ENCODE measurements at regions not wholly inside any gene's neighbourhood (a gene's known extent, or its start where the extent isn't known, plus 50 kb on each side); places are given as distances from the start of the nearest gene placed in this dataset.
A peak's percentile ranks its signal among the peaks of the same experiment; 100 is the strongest.

- DNase-seq, result no peak
Observed at GRCh38 chr3:107061466-107061865, 315.8 kb upstream of the CCDC54 start.

DNA sequence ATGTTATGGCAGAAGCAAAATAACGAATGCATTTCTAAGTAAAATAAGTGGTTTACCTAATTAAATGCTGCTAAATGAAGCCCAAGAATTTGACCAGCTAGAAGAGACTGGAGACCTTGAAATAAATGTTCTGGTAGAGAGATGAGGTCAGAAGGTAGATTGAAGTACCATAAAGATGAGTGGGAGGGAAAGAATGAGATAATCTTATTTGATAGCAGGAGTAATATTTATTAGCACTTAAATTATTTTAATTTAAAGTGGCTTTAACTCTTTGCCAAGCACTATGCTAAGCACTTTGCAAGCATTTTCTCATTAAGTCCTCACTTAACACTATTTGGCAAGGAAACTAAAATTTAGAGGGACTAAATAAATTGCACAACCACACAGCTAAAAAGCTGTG lies 314.9 kb upstream of the CCDC54 start:
- no peak for DNase-seq

GRCh38 chr3:107062787-107063186 lies 314.5 kb upstream of the CCDC54 start:
- no peak for DNase-seq

GRCh38 chr3:107063351-107063750 lies 313.9 kb upstream of the CCDC54 start:
- no peak for DNase-seq

GRCh38 chr3:107064405-107065060 lies 312.7 kb upstream of the CCDC54 start:
- peak; percentile 36 to 60 for DNase-seq

- DNase-seq, result peak in 1 of 2 donors; percentile 6
Observed at GRCh38 chr3:107065094-107065861, 312.0 kb upstream of the CCDC54 start.

DNA sequence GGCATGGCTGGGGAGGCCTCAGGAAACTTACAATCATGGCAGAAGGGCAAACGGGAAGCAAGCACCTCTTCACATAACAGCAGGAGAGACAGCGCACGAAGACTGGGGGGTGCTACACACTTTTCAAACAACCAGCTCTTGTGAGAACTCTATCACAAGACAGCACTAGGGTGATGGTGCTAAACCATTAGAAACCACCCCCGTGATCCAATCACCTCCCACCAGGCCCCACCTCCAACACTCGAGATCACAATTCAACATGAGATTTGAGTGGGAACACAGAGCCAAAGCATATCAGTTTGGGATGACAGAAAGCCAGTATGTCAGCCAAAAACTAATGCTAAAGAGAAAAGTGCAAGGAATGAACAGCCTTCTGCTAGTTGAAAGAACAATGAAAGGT lies 309.8 kb upstream of the CCDC54 start:
- DNase-seq, result no peak

DNA sequence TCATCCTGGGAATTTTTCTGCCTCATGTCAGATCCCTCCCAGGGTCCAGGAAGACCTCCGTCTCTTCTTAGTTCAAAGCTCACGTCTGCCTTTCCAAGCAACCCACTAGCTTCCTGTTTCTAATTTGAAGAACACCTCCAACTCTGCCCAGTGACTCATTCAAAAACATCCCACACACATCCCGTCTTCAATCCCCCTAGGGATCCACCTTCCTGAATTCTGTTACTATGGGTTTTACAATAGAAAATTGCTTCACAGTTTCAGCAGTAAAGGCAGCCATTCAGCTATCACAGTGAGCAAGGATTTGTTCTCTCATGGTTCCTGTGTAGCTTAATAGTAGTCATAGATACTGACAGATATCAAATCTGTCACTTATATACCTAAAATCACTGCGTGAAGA lies 308.3 kb upstream of the CCDC54 start:
- no peak for DNase-seq

- no peak for DNase-seq
Observed at GRCh38 chr3:107076946-107077345, 300.3 kb upstream of the CCDC54 start.

DNA sequence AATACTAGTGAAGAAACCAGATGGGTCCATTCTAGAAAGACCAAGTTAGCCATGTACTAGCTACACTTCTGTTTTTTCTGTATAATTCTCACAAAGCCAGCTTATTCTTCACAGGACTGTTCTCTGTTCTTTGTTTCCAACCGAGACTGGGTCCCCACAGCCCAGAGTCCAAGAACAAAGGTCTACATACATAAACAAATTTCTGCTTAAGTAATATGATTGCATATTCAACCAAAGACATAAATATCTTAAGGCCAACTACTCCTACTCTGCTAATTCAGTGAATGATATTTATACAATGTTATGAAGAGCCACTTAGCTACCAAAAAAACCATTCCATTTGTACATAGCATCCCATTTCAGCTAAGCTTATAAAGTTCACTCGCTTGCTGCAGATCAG lies 299.8 kb upstream of the CCDC54 start:
- no peak for DNase-seq

DNA sequence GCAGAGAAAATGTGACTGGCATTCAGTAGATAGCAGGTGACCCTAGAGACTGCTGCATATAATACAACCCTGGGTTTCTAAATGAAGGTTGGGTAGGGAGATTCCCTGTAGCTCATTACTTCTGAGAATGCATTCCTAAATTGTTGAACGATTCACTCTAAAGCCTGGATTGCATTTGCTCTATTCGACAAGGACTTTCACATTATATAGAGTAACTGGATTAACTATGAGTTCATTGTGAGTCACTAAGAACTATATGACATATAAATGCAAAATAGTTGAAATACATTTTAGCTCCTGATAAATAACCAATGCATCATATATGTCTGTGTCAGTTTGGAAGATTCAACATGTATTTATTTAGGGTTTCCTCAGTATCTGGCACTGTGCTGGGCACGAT lies 294.7 kb upstream of the CCDC54 start:
- no peak for DNase-seq

DNA sequence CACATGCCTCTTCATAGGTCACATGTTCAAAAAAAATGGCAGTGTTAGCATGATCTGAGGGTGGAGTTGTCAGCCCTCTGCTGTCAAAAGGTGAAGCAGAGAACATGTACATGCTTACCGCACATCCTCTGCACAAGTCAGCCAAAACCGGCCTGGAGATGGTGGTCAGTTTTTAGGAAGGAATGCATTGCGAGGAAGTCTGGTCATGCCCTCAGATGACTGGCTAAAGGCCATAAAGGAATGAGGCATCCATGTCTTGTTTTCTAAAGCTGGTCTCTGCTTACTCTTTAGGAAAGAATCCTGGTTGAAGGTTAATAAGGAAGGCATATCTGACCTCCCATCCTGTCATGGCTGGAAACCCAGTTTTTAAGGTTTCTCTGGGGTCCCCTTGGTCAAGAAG lies 292.0 kb upstream of the CCDC54 start:
- DNase-seq, result no peak

- no peak for DNase-seq
Observed at GRCh38 chr3:107092121-107092520, 285.1 kb upstream of the CCDC54 start.

- DNase-seq, result no peak
Observed at GRCh38 chr3:107098864-107099263, 278.4 kb upstream of the CCDC54 start.

DNA sequence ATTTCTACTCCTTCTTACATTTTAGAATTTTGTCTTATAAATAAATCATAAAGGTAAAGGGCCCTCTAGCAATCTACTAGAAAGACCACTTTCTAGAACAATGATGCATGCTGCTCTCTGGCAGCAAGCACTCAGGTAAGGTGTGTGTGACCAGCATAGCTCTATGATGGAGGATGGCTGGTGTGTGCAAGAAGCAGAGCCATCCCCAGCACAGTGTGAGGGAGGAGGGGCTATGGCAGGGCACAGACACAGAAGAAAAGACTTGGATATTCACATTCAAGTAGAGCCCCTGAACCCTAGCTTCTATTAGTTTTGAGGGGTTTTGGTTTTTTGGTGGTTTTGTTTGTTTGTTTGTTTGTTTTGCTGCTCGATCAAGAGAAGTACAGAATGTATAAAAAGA lies 277.1 kb upstream of the CCDC54 start:
- DNase-seq, result no peak

DNA sequence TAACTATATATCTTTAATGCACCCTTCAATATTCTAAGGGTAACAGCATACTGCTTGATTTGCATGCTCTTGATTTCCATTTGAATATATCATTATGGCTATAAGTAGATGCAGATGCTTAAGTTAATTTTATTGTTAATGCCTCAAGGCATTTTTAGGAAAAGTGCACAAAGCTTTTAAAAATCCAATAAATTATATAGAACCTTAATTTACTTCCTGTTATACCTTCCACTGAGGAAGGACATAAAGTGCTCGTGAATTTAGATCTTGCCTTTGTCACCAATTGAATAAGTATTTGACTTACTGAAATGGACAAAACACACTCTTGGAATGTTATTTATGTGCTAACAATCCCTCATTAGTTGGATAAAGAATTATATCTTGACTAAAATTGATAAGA lies 276.7 kb upstream of the CCDC54 start:
- no peak for DNase-seq

DNA sequence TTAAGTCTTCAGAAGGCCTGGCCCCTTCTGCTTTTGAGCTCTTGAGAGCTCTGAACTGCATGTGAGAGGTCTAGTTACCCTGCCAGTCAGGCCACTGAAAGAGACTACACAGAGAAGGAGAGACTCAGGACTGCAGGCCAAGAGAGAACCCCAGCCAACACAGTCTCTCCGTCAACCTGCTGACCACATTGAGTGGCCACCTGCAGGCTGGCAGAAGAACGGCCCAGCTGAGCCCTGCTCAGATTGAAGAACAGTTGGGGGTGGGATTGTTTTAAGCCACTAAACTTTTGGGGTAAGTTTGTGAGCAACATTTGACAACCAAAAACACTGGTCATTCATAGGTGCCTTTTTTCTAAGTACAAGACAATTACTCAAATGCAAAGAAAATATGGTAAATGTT lies 273.5 kb upstream of the CCDC54 start:
- no peak for DNase-seq

- no peak for DNase-seq
Observed at GRCh38 chr3:107106316-107106715, 270.9 kb upstream of the CCDC54 start.

DNA sequence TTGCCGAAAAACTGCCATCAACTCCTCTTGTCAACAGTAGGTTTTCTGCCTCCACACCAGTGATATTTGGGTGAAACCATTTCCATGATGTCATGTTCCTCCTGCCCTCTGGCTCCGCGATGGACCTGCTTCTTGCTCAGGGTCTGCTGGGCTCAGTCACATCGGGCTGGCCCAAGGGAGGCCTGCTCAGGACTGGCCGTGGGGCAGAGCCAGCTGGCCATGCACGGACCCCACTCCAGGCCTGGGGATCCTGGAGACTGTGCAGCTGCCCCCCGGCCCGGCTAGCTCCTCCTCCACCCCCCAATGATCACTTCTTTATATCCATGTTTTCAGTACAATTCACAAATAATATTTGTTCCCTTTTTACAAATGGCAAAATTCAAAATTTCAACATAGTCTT lies 270.3 kb upstream of the CCDC54 start:
- DNase-seq, result no peak

DNA sequence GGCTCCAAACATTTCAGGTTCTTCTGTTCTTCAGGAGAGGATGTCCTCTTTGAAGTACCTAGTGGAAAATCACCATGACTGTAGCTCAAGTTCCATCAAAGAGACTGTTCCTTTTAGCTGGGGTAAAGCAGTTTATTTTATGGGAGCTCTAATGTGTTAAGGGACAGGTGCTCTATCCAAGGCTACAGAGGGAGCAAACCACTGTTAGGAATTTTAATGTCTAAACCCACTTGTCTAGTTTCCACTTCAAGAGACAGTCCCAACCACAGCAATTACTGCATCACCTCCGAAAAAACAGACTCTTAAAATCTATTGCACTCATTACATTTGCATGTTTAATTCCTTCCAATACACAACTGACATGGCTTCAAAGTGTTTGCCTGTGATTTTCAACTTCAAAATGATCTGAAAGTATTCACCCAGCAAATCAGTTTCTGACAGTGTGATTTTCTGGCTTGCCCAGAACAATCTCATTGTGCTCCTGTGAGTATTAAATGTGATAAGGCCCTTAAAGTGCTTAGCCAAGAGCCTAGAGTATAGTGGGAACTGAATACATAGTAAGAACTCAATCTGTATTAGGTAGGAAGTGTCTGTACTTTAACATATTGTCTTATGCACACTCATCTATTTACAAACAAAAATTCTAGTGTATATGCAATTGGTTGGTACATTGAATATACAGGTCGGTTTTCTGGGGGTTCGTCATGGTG lies 266.5 kb upstream of the CCDC54 start:
- no peak for DNase-seq

DNA sequence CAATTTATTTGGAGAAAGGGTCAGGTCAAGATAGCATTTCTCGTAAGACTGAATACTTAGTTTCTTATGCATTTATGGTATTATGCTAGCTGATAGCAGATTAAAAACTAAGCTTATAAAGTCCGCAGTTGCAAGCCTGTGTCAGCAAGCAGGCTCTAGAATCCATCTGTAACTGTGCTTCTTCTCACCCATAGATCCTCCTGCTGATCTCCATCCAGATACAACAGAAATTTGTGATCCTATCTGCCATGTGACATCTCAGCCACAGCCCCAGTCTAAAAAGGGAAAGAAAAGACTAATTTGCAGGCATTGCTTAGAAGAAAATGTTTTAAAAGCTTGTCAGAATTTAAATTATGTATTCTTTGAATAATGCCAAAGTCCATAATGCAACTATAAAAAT lies 265.4 kb upstream of the CCDC54 start:
- DNase-seq, result no peak

DNA sequence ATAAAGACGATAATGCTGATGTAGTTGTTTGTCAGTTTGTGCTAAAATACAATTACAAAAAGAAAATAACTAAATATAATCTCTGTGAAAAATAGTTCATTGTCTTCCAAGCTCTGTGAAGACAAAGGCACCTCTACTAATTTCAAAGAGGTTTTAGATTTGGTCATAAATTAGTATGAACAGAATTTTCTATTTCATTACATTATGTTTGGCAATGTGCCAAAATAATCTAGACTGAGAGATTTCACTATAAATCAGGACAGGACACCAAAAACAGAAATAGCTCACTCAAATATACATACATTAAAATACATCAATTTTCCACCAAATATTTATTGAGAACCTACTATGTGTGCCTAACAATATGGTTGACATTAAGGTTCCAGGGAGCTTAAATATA lies 264.9 kb upstream of the CCDC54 start:
- DNase-seq, result no peak

- DNase-seq, result no peak
Observed at GRCh38 chr3:107116251-107116650, 261.0 kb upstream of the CCDC54 start.

GRCh38 chr3:107117156-107117555 lies 260.1 kb upstream of the CCDC54 start:
- no peak for DNase-seq

Measured in CD4-positive, alpha-beta T cell treated with Interferon alpha-2 for 1 hour (primary cell).